HEK293T (cell line): ENCODE measurements at regions not wholly inside any gene's neighbourhood (a gene's known extent, or its start where the extent isn't known, plus 50 kb on each side); places are given as distances from the start of the nearest gene placed in this dataset.

Experiments
- ARNT ChIP-seq: fragments of 450-650 bp; IDR thresholded peaks from 2 replicates; pipeline ENCODE4 v1.6.1; 2017; ENCODE audit warnings: mild to moderate bottlenecking
- BHLHE40 ChIP-seq: fragments of 450-650 bp; IDR thresholded peaks from 2 replicates; pipeline ENCODE4 v1.6.1; 2016; ENCODE audit warnings: mild to moderate bottlenecking, moderate library complexity, borderline replicate concordance
- ELF4 ChIP-seq: fragments of 450-650 bp; IDR thresholded peaks from 2 replicates; pipeline ENCODE4 v1.6.1; 2017; ENCODE audit warnings: antibody characterized with exemption
- FOXA1 ChIP-seq: fragments of 450-650 bp; IDR thresholded peaks from 2 replicates; pipeline ENCODE4 v1.6.1; 2016; ENCODE audit warnings: mild to moderate bottlenecking
- FOXK2 ChIP-seq: fragments of 450-650 bp; IDR thresholded peaks from 2 replicates; pipeline ENCODE4 v1.6.1; 2016; ENCODE audit warnings: mild to moderate bottlenecking
- FOXM1 ChIP-seq: fragments of 450-650 bp; IDR thresholded peaks from 2 replicates; pipeline ENCODE4 v1.6.1; 2017; ENCODE audit warnings: mild to moderate bottlenecking, borderline replicate concordance
- HDGF ChIP-seq: fragments of 450-650 bp; IDR thresholded peaks from 2 replicates; pipeline ENCODE4 v1.6.1; 2017; ENCODE audit warnings: antibody characterized with exemption, borderline replicate concordance
- LEF1 ChIP-seq: fragments of 450-650 bp; IDR thresholded peaks from 2 replicates; pipeline ENCODE4 v1.6.1; 2017; ENCODE audit warnings: mild to moderate bottlenecking, borderline replicate concordance
- NFRKB ChIP-seq: fragments of 450-650 bp; IDR thresholded peaks from 2 replicates; pipeline ENCODE4 v1.6.1; 2016; ENCODE audit warnings: mild to moderate bottlenecking, moderate library complexity
- SP1 ChIP-seq: fragments of 450-650 bp; IDR thresholded peaks from 2 replicates; pipeline ENCODE4 v1.6.1; 2017
- SUZ12 ChIP-seq: fragments of 450-650 bp; IDR thresholded peaks from 2 replicates; pipeline ENCODE4 v1.6.1; 2016; ENCODE audit warnings: mild to moderate bottlenecking

- TF ChIP-seq LEF1 = no peak
- no peak for TF ChIP-seq FOXM1
- no peak for TF ChIP-seq FOXK2
- TF ChIP-seq SP1 = no peak
- no peak for TF ChIP-seq HDGF
- TF ChIP-seq BHLHE40 = no peak
- TF ChIP-seq NFRKB = no peak
- TF ChIP-seq ELF4 = no peak
- no peak for TF ChIP-seq ARNT
- TF ChIP-seq SUZ12 = no peak
- no peak for TF ChIP-seq FOXA1
These were observed 173.0 kb upstream of the MAP1B start for GRCh38 chr5:71934322-71934721.
